ENCODE measurements at regions not wholly inside any gene's neighbourhood (a gene's known extent, or its start where the extent isn't known, plus 50 kb on each side); places are given as distances from the start of the nearest gene placed in this dataset.

DNA sequence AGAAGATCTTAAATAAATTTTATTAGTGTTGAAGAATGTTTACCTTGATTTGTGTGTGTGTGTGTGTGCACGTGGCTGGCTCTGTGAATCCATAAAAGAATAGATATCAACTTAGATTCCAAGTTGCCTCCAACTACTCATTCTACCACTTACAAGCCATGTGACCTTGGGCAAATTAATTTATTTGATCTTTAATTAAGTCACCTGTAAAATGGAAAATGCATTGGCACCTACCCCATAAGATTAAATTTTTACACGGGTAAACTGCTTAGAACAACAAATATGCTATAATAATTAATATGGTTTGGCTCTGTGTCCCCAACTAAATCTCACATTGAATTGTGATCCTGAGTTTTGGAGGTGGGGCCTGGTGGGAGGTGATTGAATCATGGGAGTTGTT is 604.9 kb upstream of the NRG3 start:
- no peak for DNase-seq (ENCODE audit: low read depth in 2 of 2)
- H4K20me1 ChIP-seq (ENCODE audit: control insufficient read depth, extremely low read depth, insufficient read depth, low read length) = no peaks in the 10 kb centered on the region

DNA sequence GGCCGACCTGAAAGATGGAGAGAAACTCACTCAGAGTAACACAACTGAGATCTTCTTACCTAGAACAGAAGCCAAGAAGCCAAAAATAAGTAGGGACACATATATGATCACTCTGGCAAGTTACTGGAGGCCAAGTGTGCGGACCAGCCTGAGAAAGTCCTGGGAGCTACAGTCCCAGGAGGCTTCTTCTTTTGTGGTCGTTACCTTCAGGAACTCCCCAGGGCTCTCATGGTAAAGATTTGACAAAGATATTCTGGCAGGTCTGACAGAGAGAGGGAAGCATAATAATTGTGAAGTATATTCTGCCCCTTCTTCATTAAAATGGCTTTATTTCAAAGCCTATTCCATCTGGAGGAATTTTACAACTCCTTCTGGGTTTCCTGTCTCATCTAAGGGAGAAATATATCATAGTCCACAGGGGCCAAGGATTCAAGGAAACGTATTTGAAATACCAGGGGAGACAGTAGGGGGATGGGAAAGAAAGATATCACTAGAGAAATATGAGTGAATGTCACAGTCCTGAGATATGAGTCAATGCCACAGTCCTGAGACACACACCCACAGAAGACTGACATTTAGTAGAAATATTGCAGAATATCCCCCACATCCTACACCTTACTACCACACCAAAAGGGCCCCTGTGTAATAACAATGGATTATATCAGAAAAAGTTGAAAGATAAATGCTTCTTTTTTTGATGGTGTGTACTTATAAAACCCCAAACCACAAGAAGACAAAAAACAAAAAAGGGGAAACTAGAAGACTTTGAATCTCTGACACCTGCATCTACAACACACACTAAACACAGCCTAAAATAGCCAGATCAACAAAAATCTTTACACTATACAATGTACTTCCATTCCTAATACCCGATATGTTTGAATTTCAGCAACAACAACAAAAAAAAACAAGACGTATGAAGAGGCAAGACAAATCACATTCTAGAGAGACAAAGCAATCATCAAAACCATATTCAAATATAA is 594.2 kb upstream of the NRG3 start:
- no peak for DNase-seq (ENCODE audit: low read depth in 2 of 2)
- Histone ChIP-seq H3K4me1 (ENCODE audit: control insufficient read depth, extremely low read depth, insufficient read depth, low read length) (no peaks in the 10 kb centered on the region), H3K27ac (ENCODE audit: insufficient read depth, low read length) (no peak overlapping the region), H4K20me1 (ENCODE audit: control insufficient read depth, extremely low read depth, insufficient read depth, low read length) (no peaks in the 10 kb centered on the region), H3K9ac (ENCODE audit: insufficient read depth, low read length) (no peak overlapping the region), H3K9me3 (ENCODE audit: control insufficient read depth, insufficient read depth, low read depth, low read length) (no peaks in the 10 kb centered on the region), H3K36me3 (ENCODE audit: control insufficient read depth, insufficient read depth, low read length) (no peaks in the 10 kb centered on the region), H3K4me2 (ENCODE audit: extremely low read depth, insufficient read depth, low read length) (no peak overlapping the region), H3K4me3 (replicated peaks in 1 of 4; ENCODE audit: control extremely low read depth in 1 of 4, insufficient read depth in 1 of 4, low read depth in 3 of 4, low read length in 4 of 4) (no peak overlapping the region), H2AFZ (ENCODE audit: low read length) (no peak overlapping the region), H3K27me3 (ENCODE audit: control insufficient read depth, insufficient read depth, low read length) (no peaks in the 10 kb centered on the region), H3K79me2 (ENCODE audit: control insufficient read depth, insufficient read depth, low read length) (no peaks in the 10 kb centered on the region)
- TF ChIP-seq, protein P1, sequence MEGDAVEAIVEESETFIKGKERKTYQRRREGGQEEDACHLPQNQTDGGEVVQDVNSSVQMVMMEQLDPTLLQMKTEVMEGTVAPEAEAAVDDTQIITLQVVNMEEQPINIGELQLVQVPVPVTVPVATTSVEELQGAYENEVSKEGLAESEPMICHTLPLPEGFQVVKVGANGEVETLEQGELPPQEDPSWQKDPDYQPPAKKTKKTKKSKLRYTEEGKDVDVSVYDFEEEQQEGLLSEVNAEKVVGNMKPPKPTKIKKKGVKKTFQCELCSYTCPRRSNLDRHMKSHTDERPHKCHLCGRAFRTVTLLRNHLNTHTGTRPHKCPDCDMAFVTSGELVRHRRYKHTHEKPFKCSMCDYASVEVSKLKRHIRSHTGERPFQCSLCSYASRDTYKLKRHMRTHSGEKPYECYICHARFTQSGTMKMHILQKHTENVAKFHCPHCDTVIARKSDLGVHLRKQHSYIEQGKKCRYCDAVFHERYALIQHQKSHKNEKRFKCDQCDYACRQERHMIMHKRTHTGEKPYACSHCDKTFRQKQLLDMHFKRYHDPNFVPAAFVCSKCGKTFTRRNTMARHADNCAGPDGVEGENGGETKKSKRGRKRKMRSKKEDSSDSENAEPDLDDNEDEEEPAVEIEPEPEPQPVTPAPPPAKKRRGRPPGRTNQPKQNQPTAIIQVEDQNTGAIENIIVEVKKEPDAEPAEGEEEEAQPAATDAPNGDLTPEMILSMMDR (conservative IDR thresholded peaks at IDR 0.05 in 1 of 2, IDR thresholded peaks at IDR 0.05 in 1 of 2; ENCODE audit: low read depth in 1 of 2, low read length in 2 of 2) = no peak
- TF ChIP-seq EZH2 (IDR thresholded peaks at IDR 0.05; ENCODE audit: low read length, missing control alignments) = no peak

More for the DNA sequence above, 604.9 kb upstream of the NRG3 start:
- Histone ChIP-seq H2AFZ (ENCODE audit: low read length) (no peak overlapping the region), H3K4me3 (replicated peaks in 1 of 4; ENCODE audit: control extremely low read depth in 1 of 4, insufficient read depth in 1 of 4, low read depth in 3 of 4, low read length in 4 of 4) (no peak overlapping the region), H3K4me1 (ENCODE audit: control insufficient read depth, extremely low read depth, insufficient read depth, low read length) (no peaks in the 10 kb centered on the region), H3K36me3 (ENCODE audit: control insufficient read depth, insufficient read depth, low read length) (no peaks in the 10 kb centered on the region), H3K27ac (ENCODE audit: insufficient read depth, low read length) (no peak overlapping the region), H3K27me3 (ENCODE audit: control insufficient read depth, insufficient read depth, low read length) (no peaks in the 10 kb centered on the region), H3K4me2 (ENCODE audit: extremely low read depth, insufficient read depth, low read length) (no peak overlapping the region), H3K9ac (ENCODE audit: insufficient read depth, low read length) (no peak overlapping the region), H3K79me2 (ENCODE audit: control insufficient read depth, insufficient read depth, low read length) (no peaks in the 10 kb centered on the region), H3K9me3 (ENCODE audit: control insufficient read depth, insufficient read depth, low read depth, low read length) (no peaks in the 10 kb centered on the region)
- no peak for TF ChIP-seq EZH2 (IDR thresholded peaks at IDR 0.05; ENCODE audit: low read length, missing control alignments)
- TF ChIP-seq, protein P1 (conservative IDR thresholded peaks at IDR 0.05 in 1 of 2, IDR thresholded peaks at IDR 0.05 in 1 of 2; ENCODE audit: low read depth in 1 of 2, low read length in 2 of 2) = no peak

DNA sequence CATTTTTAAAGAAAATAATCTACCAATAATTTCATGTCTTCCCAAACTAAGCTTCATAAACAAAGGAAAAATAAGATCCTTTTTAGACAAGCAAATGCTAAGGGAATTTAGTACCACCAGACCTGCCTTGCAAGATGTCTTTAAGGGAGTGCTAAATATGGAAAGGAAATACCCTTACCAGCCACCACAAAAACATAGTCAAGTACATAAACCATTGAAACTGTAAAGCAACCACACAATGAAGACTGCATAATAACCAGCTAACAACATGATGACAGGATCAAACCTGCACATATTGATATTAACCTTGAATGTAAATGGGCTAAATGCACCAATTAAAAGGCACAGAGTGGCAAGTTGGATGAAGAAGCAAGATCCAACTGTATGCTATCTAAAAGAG is 586.5 kb upstream of the NRG3 start:
- no peaks in the 10 kb centered on the region for H3K4me1 ChIP-seq (ENCODE audit: control insufficient read depth, extremely low read depth, insufficient read depth, low read length)
- no peaks in the 10 kb centered on the region for H4K20me1 ChIP-seq (ENCODE audit: control insufficient read depth, extremely low read depth, insufficient read depth, low read length)
- no peak for TF ChIP-seq EZH2 (IDR thresholded peaks at IDR 0.05; ENCODE audit: low read length, missing control alignments)
- TF ChIP-seq, protein P1 (conservative IDR thresholded peaks at IDR 0.05 in 1 of 2, IDR thresholded peaks at IDR 0.05 in 1 of 2; ENCODE audit: low read depth in 1 of 2, low read length in 2 of 2) = no peak
- no peak overlapping the region for H3K9ac ChIP-seq (ENCODE audit: insufficient read depth, low read length)
- H3K4me3 ChIP-seq (replicated peaks in 1 of 4; ENCODE audit: control extremely low read depth in 1 of 4, insufficient read depth in 1 of 4, low read depth in 3 of 4, low read length in 4 of 4) = no peak overlapping the region
- no peak overlapping the region for H3K27ac ChIP-seq (ENCODE audit: insufficient read depth, low read length)
- no peaks in the 10 kb centered on the region for H3K79me2 ChIP-seq (ENCODE audit: control insufficient read depth, insufficient read depth, low read length)
- H2AFZ ChIP-seq (ENCODE audit: low read length) = no peak overlapping the region
- no peaks in the 10 kb centered on the region for H3K27me3 ChIP-seq (ENCODE audit: control insufficient read depth, insufficient read depth, low read length)
- no peaks in the 10 kb centered on the region for H3K9me3 ChIP-seq (ENCODE audit: control insufficient read depth, insufficient read depth, low read depth, low read length)
- no peaks in the 10 kb centered on the region for H3K36me3 ChIP-seq (ENCODE audit: control insufficient read depth, insufficient read depth, low read length)
- DNase-seq (ENCODE audit: low read depth in 2 of 2) = no peak
- H3K4me2 ChIP-seq (ENCODE audit: extremely low read depth, insufficient read depth, low read length) = no peak overlapping the region

All from fibroblast of lung (primary cell).